Breast epithelium (tissue), 4 donors: ENCODE measurements at regions not wholly inside any gene's neighbourhood (a gene's known extent, or its start where the extent isn't known, plus 50 kb on each side); places are given as distances from the start of the nearest gene placed in this dataset.

ENCODE experiments used
- DNase-seq, 2 donors: peaks; one replicate each; pipeline ENCODE4 v3.0.0-alpha.2; 2019; ENCODE audit warnings: low spot score in 2 of 2
- H3K27ac ChIP-seq, 2 donors: fragments of 200-600 bp; sonication (generic) in 1 of 2; one replicate each; pipeline ENCODE4 v1.5.1; 2016 to 2019; ENCODE audit warnings: mild to moderate bottlenecking in 1 of 2
- H3K27me3 ChIP-seq, 2 donors: fragments of 200-600 bp; sonication (generic) in 1 of 2; one replicate each; pipeline versions ENCODE4 v1.5.1 to v1.6.0; 2017 to 2019; ENCODE audit warnings: control low read depth in 1 of 2, mild to moderate bottlenecking in 1 of 2
- H3K36me3 ChIP-seq: fragments of 200-600 bp; one replicate; pipeline ENCODE4 v1.5.1; 2019
- H3K4me1 ChIP-seq, 2 donors: fragments of 200-600 bp; sonication (generic); one replicate each; pipeline ENCODE4 v1.5.1; 2016 to 2019; ENCODE audit warnings: control low read depth in 1 of 2
- H3K4me3 ChIP-seq, 3 donors: fragments of 200-600 bp; sonication (generic); 1 replicate in 2 of 3; 2 replicates in 1 of 3; pipeline ENCODE4 v1.5.1; 2016 to 2019; ENCODE audit warnings: mild to moderate bottlenecking in 3 of 3, moderate library complexity in 2 of 3
- H3K9me3 ChIP-seq, 2 donors: fragments of 200-600 bp; sonication (generic) in 1 of 2; one replicate each; pipeline ENCODE4 v1.5.1; 2016 to 2019; ENCODE audit warnings: control low read depth in 1 of 2
- CTCF ChIP-seq, 3 donors: fragments of 450-650 bp; IDR thresholded peaks; one replicate each; pipeline ENCODE4 v1.5.1; 2016 to 2017; ENCODE audit warnings: antibody characterized with exemption in 3 of 3, mild to moderate bottlenecking in 3 of 3, moderate library complexity in 3 of 3
- POLR2A ChIP-seq: fragments of 450-650 bp; IDR thresholded peaks from one replicate; pipeline ENCODE4 v1.6.1; 2016; ENCODE audit warnings: antibody characterized with exemption, mild to moderate bottlenecking, moderate library complexity
- POLR2AphosphoS5 ChIP-seq, 3 donors: sonication (generic); formaldehyde crosslinking; IDR thresholded peaks; one replicate each; pipeline ENCODE4 v1.6.1; 2017; ENCODE audit warnings: antibody characterized with exemption in 3 of 3
- intact Hi-C: fragments of 100-400 bp; cut with DNase I; formaldehyde crosslinking; loops from one replicate; pipeline ENCODE4 v1.15.1; 2023; ENCODE audit warnings: low total_unique reads

- no peaks in the 10 kb centered on the region for H3K36me3 ChIP-seq
- DNase-seq, result no peak
- H3K4me3 ChIP-seq, result no peak overlapping the region
- H3K4me1 ChIP-seq, result no peaks in the 10 kb centered on the region
- TF ChIP-seq POLR2A (no peak), CTCF (IDR thresholded peaks at IDR 0.05) (no peak), POLR2AphosphoS5 (IDR thresholded peaks at IDR 0.05) (no peak)
- H3K9me3 ChIP-seq, result no peaks in the 10 kb centered on the region
- H3K27ac ChIP-seq, result no peak overlapping the region
- no peaks in the 10 kb centered on the region for H3K27me3 ChIP-seq
- intact Hi-C loops, result no loop called here
Observed at GRCh38 chr13:99843872-99844271, 127.7 kb downstream of the ZIC5 start.

GRCh38 chr13:99842405-99842804 lies 129.2 kb downstream of the ZIC5 start:
- H3K36me3 ChIP-seq, result no peaks in the 10 kb centered on the region
- no peaks in the 10 kb centered on the region for H3K27me3 ChIP-seq
- no peak overlapping the region for H3K4me3 ChIP-seq
- H3K27ac ChIP-seq, result no peak overlapping the region
- intact Hi-C loops, result no loop called here
- TF ChIP-seq POLR2A (no peak), CTCF (IDR thresholded peaks at IDR 0.05) (no peak), POLR2AphosphoS5 (IDR thresholded peaks at IDR 0.05) (no peak)
- DNase-seq, result no peak
- H3K4me1 ChIP-seq, result no peaks in the 10 kb centered on the region
- H3K9me3 ChIP-seq, result no peaks in the 10 kb centered on the region

GRCh38 chr13:99836291-99836690 lies 135.3 kb downstream of the ZIC5 start:
- intact Hi-C loops, result no loop called here
- Histone ChIP-seq H3K36me3 (no peaks in the 10 kb centered on the region), H3K27me3 (no peaks in the 10 kb centered on the region), H3K27ac (no peak overlapping the region), H3K4me3 (no peak overlapping the region), H3K4me1 (no peaks in the 10 kb centered on the region), H3K9me3 (no peaks in the 10 kb centered on the region)
- no peak for DNase-seq
- TF ChIP-seq POLR2A (no peak), CTCF (IDR thresholded peaks at IDR 0.05) (no peak), POLR2AphosphoS5 (IDR thresholded peaks at IDR 0.05) (no peak)

GRCh38 chr13:99835442-99835841 lies 136.1 kb downstream of the ZIC5 start:
- TF ChIP-seq CTCF (IDR thresholded peaks at IDR 0.05) (no peak), POLR2AphosphoS5 (IDR thresholded peaks at IDR 0.05) (no peak)
- intact Hi-C loops, result no loop called here

GRCh38 chr13:99834246-99834645 lies 137.3 kb downstream of the ZIC5 start:
- intact Hi-C loops, result no loop called here
- Histone ChIP-seq H3K27ac (no peak overlapping the region), H3K4me1 (no peaks in the 10 kb centered on the region), H3K4me3 (no peak overlapping the region), H3K9me3 (no peaks in the 10 kb centered on the region), H3K36me3 (no peaks in the 10 kb centered on the region), H3K27me3 (no peaks in the 10 kb centered on the region)
- DNase-seq, result no peak
- no peak for TF ChIP-seq CTCF (IDR thresholded peaks at IDR 0.05)
- TF ChIP-seq POLR2AphosphoS5 (IDR thresholded peaks at IDR 0.05), result no peak
- no peak for TF ChIP-seq POLR2A

More at GRCh38 chr13:99835442-99835841, 136.1 kb downstream of the ZIC5 start:
- no peaks in the 10 kb centered on the region for H3K4me1 ChIP-seq
- H3K36me3 ChIP-seq, result no peaks in the 10 kb centered on the region
- no peaks in the 10 kb centered on the region for H3K27me3 ChIP-seq
- no peak overlapping the region for H3K27ac ChIP-seq
- H3K9me3 ChIP-seq, result no peaks in the 10 kb centered on the region
- no peak for DNase-seq
- H3K4me3 ChIP-seq, result no peak overlapping the region
